ENCODE measurements at regions not wholly inside any gene's neighbourhood (a gene's known extent, or its start where the extent isn't known, plus 50 kb on each side); places are given as distances from the start of the nearest gene placed in this dataset.

GRCh38 chr5:164312801-164313200, 807.4 kb downstream of the MAT2B start:
- no peak for DNase-seq

- no peak for DNase-seq
These were observed 812.3 kb downstream of the MAT2B start for GRCh38 chr5:164317676-164318075.

DNA sequence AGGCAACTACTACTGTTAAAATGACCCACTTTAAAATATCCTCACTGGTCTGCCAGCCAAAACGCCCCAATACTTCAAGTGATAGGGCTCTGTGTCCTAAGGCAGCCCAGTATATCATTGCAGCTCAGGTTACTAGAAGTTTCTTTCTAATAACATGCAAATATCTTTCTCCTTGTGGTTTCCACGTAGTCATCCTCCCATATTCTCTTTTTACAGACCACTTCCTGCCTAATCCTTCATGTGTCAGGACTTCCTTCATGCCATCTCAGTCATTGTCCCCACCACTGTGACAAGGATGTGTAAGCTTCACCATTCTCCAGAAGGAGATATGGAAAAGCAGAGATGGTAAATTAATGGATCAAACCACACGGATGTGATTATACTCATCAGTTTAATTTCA, 813.7 kb downstream of the MAT2B start:
- no peak for DNase-seq

DNA sequence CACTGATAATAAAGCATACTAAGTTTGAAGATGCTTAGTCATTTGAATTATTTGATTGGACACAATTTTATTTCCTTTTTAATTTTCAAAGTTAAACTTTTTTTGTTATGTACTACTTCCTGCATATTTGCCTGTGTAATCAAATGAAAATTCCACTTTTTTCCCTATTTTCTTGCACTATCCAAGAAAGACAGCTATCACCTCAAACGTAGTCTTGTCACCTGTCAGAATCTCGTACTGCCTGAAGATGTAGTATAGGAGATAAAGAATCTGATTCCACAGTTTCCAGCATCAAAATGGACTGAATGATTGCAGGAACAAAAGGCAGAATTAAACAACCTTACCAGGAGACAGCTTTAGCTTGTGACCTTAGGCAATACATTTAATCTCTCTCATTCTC, 818.8 kb downstream of the MAT2B start:
- no peak for DNase-seq

DNA sequence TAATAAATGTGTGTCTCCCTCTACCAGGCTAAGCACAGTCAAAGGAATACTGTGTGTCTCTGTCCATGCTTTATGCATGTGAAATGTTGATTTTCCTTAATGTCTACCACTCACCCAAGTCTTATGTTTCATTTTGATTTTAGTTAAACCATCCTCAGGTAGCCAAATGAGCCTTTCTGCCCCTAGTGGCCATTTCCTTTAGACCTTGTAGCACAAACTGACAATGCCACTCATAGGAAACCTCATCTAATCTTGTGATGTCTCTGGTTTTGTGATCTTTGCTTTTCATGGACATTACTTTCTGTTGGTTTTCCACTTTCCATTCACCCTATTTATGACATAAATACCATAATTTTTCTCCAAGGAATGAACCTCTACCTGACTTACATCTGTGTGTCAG, 820.8 kb downstream of the MAT2B start:
- DNase-seq, result no peak

DNA sequence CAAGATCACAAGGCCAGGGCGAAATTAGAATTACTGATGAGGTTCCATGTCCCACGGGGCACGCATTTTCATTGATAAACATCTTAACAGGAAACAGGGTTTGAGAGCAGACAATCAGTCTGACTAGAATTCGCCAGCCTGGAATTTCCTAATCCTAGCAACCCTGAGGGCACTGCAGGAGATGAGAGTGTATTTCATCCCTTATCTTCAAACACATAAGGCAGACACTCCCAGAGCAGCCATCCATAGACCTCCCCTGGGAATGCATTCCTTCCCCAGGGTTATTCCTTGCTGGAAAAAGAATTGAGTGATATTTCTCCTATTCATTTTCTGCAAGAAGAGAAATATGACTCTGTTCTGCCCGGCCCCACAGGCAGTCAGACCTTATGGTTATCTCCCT, 821.7 kb downstream of the MAT2B start:
- DNase-seq, result peak; percentile 54

DNA sequence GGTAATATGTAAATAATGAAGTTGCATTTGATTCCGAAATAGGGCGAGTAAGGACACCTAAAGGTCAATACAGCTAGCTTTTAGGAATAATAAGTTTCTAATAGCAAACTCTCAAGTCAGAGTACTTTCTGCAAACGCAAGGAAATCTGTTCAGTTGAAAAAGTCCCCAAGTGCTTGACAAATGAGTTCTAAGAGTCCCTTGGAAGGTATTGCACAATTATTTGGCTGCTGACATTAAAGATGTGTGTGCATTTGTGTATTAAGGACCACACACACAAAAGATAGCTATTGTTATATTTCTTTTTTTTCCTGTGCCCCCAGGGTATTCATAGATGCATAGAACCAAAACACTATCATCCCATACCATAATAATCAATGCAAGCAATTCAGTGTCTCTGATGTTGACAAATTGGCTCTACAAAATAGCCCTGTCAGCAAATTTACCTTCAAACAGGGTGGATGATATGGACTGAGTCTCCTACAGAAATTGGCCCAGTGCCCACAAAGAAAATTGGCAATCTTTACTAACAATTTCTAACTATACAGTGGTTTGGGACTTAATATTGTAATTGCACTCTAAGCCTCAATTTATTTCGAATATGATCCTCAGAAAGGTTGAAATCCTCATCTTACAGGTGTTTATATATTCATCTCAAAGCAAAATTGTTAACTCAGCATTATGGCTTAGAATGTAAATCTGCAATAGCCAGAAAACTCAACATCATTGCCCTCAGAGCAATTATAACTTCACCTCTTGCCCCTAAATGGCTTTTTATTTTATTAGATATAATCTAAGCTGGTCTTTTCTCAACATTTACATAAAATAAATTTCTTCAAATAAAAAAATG, 827.2 kb downstream of the MAT2B start:
- DNase-seq, result no peak

- no peak for DNase-seq
These were observed 830.4 kb downstream of the MAT2B start for GRCh38 chr5:164335837-164336236.

DNA sequence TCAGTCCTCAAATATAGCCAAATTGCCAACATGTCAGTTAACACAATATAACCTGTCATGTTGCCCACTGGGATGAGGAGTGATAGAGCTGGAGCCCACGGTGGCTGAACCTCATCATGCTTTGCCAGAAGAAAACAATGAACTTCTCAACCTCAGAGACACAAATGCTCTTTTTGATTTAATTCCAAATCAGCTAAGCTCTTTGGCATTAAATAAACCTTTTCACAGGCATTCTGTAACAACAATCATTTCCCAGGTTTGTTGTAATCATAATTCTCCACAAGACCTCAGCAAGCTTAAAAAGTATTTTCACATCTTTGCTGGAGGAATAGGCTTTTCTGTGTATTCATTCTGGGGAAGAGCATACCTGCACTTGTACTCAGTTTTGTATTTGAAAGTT, 830.9 kb downstream of the MAT2B start:
- no peak for DNase-seq

- DNase-seq, result no peak
These were observed 831.5 kb downstream of the MAT2B start for GRCh38 chr5:164336906-164337305.

DNA sequence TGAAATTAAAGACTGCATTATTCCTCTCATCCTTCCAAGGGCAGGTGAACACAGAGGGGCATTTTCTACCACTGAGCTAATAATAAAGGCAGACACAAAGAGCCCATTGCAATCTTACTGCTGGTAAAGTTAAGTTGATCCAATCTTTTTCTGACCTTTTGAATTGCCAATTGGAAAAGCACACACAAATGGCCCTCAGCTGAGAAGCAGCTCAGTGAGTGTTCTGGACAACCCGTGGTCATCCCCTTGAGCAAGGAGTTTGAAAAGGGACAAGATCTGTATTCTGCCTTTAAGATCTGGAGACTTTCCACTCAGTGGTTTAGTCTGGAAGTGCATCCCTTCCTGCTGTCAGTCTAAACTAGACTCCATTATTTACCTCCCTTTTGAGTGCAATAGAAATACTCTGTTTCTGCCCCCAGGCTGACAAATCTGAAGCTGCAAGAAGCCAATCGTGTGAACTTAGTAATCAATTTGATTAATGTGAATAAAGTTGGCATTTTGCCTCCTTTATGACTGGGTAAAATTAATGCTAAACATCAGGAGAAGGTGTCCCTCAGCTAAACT, 835.7 kb downstream of the MAT2B start:
- DNase-seq, result no peak

- DNase-seq, result no peak
These were observed 839.9 kb downstream of the MAT2B start for GRCh38 chr5:164345173-164345849.

DNA sequence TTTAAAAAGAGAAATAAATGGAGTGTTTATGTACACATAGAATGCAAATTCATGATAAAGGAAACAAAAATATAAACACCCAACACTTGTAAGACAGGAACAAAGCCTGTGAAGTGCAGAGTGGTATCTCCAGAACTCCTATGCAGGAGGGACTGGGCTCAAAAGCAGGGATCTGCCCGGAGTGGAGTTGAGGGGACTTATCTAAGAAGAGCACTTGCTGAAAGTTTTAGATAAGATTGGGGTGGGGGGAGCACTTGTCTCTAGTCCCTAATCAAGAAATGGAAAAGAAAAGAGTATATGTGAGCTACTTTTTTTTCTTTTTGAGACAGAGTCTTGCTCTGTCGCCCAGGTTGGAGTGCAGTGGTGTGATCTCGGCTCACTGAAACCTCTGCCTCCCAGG, 840.4 kb downstream of the MAT2B start:
- no peak for DNase-seq

DNA sequence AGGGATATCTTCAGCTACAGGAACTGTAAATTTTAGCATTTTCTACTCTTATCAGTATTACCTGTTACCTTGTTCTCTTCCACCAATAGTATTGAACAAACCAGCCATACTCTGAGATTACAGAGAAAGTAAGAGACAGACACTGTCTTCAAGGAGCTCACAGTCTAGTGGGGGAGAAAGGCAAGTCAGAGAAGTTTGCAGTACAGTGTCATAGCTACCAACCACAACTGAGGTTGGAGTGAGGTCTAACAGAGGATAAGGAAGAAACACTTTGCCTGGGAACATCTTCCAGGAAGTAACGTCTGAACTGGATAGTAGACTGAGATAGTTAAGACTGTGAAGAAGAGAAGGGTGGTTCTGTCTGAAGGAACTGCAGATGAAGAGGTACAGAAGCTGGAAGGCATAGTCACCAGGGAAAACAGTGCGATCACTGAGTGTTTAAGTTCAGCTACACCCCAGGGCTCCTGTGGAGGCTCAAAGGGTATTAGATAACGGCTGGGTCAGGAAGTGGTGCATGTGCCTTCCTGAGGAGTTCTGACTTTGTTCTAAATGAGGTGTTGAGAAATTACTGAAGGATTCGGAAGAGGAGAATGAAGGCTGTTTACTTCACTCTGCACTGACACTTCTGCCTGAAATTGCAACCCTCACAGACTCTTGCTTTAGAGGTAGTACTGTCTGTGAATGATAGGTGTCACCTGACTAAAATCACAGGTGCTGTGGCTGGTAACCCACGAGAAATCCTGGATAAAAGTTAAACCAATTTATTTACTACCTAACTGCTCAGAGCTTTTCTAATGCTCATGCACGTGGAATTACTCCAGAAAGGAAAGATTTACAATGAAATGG, 841.6 kb downstream of the MAT2B start:
- no peak for DNase-seq

GRCh38 chr5:164350236-164350635, 844.8 kb downstream of the MAT2B start:
- DNase-seq, result no peak

DNA sequence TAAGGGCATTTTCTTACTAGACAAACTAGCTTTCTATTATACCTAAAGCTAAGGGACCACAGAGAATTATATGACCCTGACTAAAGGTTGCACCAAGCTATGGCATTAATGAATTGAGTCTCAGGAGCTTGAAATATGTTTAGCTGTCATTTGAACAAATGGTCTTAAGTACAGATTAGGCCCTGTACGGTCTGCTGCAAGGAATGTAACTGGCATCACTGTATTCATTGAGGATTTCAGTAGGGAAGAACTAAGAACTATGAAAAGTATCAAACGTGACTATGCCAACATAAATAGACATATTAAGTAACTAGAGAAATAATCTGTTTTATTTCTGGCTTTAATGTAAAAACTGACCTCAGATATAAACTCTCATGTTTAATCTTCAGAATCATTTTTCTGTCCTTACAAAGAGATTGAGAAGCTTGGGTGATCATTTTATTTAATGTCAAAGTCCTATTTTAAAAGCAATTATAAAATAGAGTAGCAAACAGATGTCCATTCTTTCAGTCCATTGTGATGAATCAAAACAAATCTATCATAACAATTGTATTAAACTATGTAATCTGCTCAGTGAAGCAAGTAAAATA, 845.9 kb downstream of the MAT2B start:
- DNase-seq, result no peak

DNA sequence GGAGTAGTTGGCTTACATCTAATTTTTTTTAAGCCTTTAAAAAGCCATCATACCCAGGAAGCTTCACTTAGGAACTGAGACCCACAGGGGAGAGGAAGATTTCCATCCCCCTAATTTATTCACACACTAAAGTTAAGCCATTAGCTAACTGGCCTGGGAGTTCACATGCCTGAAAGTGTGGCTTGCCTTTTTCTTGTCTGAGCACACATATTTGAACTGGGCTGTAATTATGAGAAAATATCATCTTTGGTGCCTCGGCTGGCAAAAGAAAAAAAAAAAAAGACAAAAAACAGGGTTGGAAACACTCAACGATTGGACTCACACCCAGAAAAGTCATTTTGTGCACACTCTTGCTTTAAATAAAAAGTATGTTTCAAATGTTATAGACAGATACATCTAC, 847.3 kb downstream of the MAT2B start:
- DNase-seq, result no peak

- no peak for DNase-seq
These were observed 847.7 kb downstream of the MAT2B start for GRCh38 chr5:164353155-164353554.

- DNase-seq, result no peak
These were observed 848.8 kb downstream of the MAT2B start for GRCh38 chr5:164354139-164354751.

GRCh38 chr5:164355267-164355830, 849.9 kb downstream of the MAT2B start:
- no peak for DNase-seq

DNA sequence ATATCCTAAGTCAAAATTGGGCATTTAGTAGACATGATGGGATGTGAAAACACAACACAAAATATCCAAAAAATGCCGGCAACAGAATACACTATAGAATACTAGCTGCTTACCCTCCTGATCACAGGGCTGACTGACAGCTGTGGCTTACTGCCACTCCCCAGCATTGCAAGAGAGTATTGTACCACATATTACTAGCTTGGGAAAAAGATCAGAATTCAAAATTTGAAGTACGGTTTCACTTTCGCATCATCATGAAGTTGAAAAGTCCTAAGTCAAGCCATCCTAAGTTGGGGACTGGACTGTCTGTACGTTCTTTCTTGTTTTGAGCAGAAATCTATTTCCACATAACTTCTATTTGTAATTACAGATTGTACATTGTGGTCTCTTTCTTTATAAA, 851.4 kb downstream of the MAT2B start:
- no peak for DNase-seq

- no peak for DNase-seq
These were observed 852.1 kb downstream of the MAT2B start for GRCh38 chr5:164357395-164358033.

Data from islet precursor cell (in vitro differentiated cells).